HG03159 (cell line): ENCODE measurements at regions not wholly inside any gene's neighbourhood (a gene's known extent, or its start where the extent isn't known, plus 50 kb on each side); places are given as distances from the start of the nearest gene placed in this dataset.

Experiments
- ATAC-seq: cut with Tn5 transposase; IDR thresholded peaks from one replicate; pipeline ENCODE4 v1.9.1; 2021; ENCODE audit warnings: mild to moderate bottlenecking, moderate library complexity; ENCODE audit not compliant: unreplicated experiment

GRCh38 chr5:123808461-123809380, 296.7 kb downstream of the CSNK1G3 start:
- ATAC-seq: no peak

- ATAC-seq: no peak
These were observed 295.4 kb downstream of the CSNK1G3 start for GRCh38 chr5:123807177-123807945.

- ATAC-seq: no peak
These were observed 294.7 kb downstream of the CSNK1G3 start for GRCh38 chr5:123806644-123807043.

- ATAC-seq: no peak
These were observed 293.3 kb downstream of the CSNK1G3 start for GRCh38 chr5:123805300-123805699.

- ATAC-seq: no peak
These were observed 291.4 kb downstream of the CSNK1G3 start for GRCh38 chr5:123803359-123803758.

GRCh38 chr5:123802298-123802951, 290.4 kb downstream of the CSNK1G3 start:
- no peak for ATAC-seq

- no peak for ATAC-seq
These were observed 288.7 kb downstream of the CSNK1G3 start for GRCh38 chr5:123800640-123801039.

GRCh38 chr5:123795688-123796087, 283.7 kb downstream of the CSNK1G3 start:
- no peak for ATAC-seq

- ATAC-seq: no peak
These were observed 278.2 kb downstream of the CSNK1G3 start for GRCh38 chr5:123790226-123790625.

GRCh38 chr5:123787635-123788034, 275.7 kb downstream of the CSNK1G3 start:
- ATAC-seq: no peak

- ATAC-seq: no peak
These were observed 275.2 kb downstream of the CSNK1G3 start for GRCh38 chr5:123787136-123787535.

GRCh38 chr5:123786411-123786810, 274.4 kb downstream of the CSNK1G3 start:
- no peak for ATAC-seq

GRCh38 chr5:123785162-123786071, 273.4 kb downstream of the CSNK1G3 start:
- no peak for ATAC-seq

- ATAC-seq: no peak
These were observed 271.4 kb downstream of the CSNK1G3 start for GRCh38 chr5:123783421-123783820.

GRCh38 chr5:123778641-123779040, 266.7 kb downstream of the CSNK1G3 start:
- no peak for ATAC-seq

GRCh38 chr5:123776761-123777160, 264.8 kb downstream of the CSNK1G3 start:
- ATAC-seq: no peak

GRCh38 chr5:123771715-123772114, 259.7 kb downstream of the CSNK1G3 start:
- no peak for ATAC-seq

GRCh38 chr5:123763201-123763600, 251.2 kb downstream of the CSNK1G3 start:
- ATAC-seq: no peak

GRCh38 chr5:123756816-123757215, 244.8 kb downstream of the CSNK1G3 start:
- ATAC-seq: no peak

- no peak for ATAC-seq
These were observed 244.3 kb downstream of the CSNK1G3 start for GRCh38 chr5:123756318-123756665.
